NCI-H146 treated with DMSO at 0.1 percent for 48 hours (cell line): ENCODE measurements at regions not wholly inside any gene's neighbourhood (a gene's known extent, or its start where the extent isn't known, plus 50 kb on each side); places are given as distances from the start of the nearest gene placed in this dataset.

Source experiments
- DNase-seq: peaks from one replicate; lab custom pipeline; 2025; ENCODE audit not compliant: unreplicated experiment; lab: John Stamatoyannopoulos, UW

DNA sequence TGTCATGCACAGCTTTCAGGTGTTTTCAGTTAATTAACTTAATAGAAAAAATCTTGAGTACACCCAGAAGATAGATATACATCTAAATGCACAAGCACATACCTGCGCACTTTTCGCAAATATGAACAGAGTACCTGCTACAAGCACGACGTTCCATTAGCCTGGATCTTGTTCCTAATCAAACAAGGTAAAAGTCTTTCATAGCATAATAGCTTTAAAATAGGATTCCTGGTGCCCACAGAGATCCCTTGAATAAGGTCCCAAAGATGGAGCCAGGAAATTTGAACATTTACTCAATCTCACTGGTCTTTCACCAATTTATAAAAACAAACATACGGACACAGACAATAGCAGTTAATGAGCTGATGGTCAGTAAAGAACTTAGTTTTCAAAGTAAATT lies 689.8 kb upstream of the CHORDC1 start:
- no peak for DNase-seq

DNA sequence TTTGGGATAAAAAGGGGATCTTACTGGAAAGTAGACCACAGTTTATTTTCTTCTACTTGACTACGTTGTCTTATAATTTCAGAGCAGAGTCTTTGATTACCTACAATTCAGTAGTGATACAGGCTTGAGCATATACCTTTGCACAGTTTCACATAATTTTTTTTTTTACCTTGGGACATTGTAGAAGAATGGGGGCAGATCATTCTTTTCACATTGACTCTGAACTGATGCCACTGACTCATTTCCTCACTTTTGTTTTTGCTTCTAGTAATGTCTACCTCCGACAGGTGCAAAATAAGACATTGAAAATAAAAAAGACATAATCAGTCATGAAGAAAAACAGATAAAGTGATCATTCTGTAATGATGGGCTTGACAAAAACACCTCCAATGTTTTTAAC lies 688.3 kb upstream of the CHORDC1 start:
- no peak for DNase-seq

DNA sequence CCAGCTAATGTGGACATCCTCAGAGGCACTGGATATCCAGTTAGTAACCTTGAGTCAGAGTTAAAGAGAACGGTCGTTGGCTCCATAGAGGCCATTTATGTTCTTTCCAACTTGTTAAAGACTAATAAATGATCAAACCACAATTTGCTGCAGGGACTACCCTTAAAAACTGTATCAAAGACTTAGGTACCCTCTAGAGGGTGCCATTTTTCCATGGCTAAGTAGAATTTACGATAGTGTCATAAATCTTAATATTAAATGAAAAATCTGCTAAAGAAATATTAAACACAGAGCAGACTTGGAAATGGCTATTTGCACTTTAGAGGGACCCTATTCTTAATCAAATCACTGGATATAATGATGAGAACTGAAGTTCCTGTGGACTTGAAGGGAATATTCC lies 685.2 kb upstream of the CHORDC1 start:
- DNase-seq = no peak

DNA sequence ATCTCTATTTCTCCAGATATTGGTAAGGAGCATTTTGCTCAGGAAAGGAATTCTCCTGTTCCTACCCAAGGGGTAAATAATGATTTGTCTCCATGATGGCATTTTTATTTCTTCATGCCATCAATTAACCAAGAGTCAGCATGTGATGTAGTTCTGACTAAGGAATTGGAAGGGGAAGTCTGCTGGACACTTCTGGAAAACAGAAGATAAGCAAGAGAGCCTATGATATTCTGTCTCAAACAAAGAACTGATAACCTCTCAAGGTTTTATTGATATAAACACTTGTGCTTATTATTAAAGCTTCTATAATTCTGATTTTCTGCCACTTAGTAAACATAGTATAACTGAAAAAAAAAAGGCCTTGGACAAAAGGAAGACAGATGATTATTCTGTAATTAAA lies 673.0 kb upstream of the CHORDC1 start:
- DNase-seq = no peak

DNA sequence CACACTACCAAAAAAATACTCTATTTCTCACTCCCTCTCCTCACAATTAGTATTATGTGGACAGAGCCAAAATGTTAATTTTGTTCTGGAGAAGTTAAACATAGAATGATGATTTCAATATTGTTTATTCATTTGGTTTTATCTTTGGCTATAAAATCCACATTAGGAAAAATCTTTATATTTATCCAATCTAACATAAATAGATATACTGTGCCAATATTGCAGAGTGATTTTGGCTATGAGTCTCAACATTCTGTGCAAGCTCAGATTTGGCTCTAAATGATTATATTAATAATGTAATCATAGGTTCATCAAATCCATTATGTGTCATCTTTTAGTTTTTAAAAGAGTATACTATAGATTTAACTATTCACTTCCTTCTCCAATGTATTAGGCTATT lies 667.5 kb upstream of the CHORDC1 start:
- DNase-seq = no peak

DNA sequence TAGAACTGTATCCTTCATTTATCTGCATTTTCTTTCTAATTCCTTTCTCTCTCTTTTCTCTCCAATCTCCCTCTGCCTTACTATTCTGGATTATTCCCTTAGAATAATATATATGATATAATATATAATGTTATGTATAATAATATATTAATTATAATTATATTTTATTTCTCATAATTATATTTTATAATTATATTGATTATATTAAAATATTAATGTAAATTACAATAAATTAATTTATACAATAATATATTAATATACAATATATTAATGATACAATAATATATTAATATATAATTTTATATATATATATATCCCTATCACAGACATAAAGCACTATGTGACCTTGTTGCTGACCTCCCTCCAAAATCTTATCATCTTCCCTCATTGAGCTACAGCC lies 661.3 kb upstream of the CHORDC1 start:
- no peak for DNase-seq

DNA sequence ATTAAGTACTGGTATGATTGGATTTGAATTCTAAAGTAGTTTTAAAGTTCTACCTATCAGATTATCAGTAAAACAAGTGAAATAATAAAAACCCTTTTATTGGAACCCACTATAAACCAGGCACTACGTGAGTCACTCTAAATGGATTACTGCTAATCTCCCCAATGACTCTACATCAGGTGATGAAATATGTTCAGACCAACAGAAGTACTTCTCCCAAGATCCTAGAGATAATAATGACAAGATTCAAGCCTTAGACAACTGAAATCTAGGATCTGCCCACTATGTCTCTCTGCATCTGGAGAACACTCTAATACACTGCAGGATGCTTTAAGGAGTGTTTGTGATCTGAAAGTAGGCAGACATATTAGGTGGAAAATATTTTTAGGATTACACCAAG lies 652.1 kb upstream of the CHORDC1 start:
- no peak for DNase-seq

DNA sequence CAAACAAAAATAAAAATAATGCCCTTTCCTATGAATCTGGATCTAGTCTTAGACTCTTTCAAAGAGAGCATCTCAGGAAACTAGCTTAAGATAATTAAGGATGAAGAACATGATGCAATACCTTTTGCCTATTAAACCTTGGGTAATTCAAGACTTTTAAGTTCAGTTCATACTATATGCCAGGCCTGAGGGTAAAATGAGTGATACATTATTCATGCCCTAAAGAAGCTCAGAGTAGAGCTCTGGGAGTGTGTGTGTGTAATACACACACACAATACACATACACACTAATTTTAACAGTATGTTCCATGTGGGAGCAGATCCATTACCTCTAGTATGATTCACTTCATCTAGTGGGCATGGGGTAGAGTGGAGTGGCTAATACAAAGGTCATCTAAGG lies 651.4 kb upstream of the CHORDC1 start:
- no peak for DNase-seq

DNA sequence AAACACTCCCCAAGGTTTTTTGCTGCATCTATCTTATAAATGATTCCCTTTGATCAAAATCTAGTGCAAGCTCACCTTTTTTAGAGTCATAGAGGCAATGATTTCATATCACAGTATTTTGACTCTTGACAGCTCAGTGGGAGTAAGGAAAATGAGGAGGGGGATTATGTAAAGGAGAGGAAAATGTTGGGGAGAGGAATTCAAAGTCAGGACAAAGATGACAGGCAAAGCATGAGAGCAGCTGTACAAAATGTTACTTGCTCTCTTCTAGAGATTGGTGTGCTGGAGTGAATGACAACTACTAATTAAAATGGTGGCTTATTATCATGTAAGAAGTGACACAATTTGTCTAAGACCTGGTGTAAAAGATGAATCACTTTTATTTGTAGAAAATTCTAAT lies 644.6 kb upstream of the CHORDC1 start:
- no peak for DNase-seq

DNA sequence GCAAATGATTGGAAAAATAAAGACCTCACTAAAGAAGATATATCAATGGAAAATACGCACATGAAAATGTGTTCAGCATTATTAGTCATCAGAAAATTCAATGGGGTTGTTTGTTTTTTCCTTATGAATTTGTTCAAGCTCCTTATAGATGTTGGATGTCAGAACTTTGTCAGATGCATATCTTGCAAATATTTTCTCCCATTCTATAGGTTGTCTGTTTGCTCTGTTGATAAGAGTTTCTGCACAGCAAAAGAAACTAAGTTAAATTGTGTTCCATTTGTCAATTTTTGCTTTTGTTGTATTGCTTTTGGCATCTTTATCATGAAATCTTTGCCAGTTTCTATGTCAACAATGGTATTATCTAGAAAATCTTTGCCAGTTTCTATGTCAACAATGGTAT lies 633.9 kb upstream of the CHORDC1 start:
- no peak for DNase-seq

DNA sequence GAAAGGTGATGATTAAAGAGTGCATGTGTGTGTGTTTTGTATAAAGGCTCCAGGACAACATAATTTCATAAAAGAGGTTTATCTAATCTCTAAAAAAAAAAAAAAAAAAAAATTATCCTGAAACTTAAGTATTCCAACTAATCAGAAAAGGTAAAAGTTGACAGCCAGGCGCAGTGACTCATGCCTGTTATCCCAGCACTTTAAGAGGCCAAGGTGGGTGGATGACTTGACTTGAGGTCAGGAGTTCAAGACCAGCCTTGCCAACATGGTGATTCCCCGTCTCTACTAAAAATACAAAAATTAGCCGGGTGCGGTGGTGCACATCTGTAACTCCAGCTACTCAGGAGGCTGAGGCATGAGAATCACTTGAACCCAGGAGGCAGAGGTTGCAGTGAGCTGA lies 632.7 kb upstream of the CHORDC1 start:
- no peak for DNase-seq

DNA sequence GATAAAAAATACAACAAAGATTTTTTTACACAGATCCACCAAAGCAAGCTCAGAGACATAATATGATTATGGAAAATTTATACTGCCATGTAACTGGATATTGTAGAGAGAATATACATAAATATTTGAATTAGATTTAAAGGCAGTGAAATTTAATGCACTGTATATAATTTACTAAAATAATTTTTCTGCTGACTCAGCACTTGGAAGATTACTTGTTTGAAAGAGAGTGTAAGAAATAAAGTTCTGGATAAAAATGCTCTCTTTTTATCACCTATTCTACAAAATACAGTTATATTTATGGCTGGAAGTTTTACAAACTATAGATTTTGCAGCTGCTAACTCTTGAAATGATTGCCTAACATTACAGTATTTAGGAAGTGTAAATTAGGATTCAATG lies 628.3 kb upstream of the CHORDC1 start:
- no peak for DNase-seq

DNA sequence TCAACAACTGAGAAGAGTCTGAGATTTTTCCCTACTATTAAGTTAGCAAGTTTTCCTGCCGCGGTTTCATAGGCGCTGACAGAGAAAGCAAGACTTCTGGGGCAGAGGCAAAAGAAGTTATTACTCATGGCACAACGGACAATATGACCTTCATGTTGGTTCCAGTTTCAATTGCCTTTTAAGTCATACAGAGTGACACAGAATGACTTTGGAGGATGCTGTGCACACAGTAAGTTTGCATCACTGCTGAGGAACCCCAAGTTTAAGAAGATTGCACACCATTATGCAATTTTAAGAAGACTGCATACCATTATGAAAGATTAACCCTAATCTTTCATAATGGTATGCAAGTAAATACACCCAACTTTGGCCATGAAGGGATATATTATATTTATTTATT lies 626.5 kb upstream of the CHORDC1 start:
- no peak for DNase-seq

DNA sequence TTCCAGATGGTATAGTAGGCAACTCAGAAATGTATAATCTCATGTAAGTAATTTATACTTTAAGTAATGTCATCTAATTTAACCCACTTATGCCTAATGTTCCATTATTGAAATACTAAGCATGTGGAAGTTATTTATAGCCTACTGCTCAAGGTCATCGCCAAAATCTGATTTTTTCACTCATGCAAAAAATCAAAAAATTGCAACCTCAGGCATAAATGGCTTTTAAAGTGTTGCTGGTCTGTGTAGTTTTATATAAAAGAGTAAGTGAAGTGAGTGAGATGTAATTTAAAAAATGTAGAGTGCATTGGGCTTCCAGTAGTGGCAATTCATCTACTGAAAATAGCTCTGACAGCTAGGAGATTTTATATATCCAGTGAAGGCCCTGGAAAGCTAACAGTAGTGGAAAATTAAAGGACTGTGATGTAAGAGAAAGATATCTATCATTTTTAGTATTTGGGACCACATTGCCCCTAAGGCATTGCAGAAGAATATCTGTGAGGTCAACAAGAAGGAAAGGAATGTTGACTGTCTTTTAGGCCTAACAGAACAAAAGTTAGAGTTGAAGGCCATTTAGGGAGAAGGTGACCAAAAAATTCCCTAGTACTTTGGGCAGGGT lies 624.5 kb upstream of the CHORDC1 start:
- DNase-seq = no peak

DNA sequence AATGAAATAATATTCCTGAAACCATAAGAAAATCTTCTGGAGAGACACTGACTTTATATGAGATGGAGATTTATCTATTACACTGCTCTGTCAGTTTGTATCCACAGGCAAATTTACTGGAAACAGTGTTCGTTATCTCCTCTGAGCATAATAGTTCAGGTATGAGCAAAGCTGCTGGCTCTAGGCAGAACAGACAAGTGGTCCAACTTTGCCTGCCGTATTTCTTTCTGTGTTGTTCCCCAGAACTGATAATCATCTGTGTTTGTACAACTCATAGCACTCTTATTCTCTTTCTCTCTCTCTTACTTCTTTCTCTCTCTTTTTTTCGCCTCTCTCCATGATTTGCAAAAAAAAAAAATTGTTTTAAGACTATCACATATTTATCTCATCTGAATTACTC lies 623.8 kb upstream of the CHORDC1 start:
- no peak for DNase-seq

DNA sequence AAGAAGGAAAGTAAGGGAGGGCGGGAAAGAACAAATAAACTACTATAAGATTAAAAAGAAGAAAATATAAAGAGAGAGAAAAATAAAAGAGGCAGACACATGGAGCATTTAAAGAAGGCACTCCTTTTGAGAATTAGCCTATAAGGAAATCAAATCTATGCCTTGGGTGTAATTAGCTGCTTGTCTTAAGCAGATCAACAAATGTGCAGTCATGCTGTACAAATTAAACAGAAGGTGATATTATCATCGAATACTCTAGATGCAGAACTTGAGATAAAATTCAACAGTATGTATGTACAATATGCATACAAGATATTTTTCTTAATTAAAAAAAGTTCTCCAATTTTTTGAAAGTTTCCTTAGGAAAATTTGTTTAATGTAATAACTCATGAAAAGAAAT lies 623.0 kb upstream of the CHORDC1 start:
- no peak for DNase-seq

DNA sequence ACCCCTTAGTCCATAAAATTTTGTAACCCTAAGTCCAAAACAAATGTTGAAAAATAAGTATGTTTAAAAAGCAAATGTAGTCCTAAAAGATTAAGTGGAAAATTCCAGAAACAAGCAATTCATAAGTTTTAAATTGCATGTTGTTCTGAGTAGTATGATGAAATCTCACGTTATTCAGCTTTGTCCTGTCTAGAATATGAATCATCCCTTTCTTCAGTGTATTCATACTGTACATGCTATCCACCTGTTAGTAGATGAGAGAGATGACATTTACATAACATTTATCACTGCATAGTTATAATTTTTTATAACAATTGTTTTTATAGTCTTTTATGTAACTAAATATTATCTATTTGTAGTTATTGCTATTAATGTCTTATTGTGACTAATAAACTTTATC lies 622.3 kb upstream of the CHORDC1 start:
- no peak for DNase-seq

DNA sequence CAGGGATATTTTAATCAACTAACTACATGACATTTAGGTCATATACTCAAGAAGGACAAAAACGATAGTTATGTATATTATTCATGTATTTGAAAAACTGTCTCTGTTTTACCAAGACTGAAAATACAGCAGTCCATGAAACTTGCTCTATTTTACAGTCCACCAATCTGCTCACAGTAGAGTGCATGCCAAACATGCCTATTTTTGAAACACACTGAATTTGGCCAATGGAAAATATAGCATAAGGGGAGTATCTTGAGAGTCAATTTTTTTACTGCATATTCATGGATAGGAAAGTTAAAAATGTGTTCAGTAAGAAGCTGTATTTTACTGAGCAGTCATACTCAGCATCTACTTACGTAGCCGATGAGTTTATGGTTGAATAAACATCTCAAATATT lies 621.2 kb upstream of the CHORDC1 start:
- no peak for DNase-seq

DNA sequence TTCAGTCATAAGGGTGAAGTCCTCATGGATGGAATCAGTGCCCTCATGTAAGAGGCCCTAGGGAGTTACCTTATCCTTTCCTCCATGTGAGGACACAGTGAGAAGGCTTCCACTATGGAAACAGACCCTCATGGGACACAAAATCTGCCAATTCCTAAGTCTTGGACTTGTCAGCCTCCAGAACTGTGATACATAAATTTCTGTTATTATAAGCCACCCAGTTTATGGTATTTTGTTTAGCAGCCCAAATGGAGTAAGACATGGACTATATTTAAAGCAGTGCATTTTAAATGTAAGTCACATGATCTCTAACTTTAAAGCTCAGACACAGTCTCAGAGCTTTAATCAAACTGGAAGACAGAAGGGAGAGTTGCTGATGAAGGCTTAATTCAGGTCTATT lies 619.8 kb upstream of the CHORDC1 start:
- no peak for DNase-seq

DNA sequence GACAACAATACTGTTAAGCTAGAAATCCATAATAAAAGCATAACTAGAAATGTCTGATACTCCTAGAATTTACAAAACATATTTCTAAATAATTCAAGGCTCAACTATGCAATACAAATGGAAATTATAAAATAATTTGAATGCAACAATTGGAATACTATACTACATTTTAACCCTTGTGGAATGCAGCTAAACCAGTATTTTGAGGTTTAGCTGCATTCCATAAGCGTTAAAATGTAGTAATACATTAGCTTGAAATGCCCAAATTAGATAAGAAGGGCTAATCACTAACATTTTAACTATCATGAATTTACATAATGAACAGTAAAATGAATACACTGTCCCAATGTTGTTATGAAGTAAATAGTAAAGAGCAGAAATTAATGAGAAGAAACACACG lies 617.2 kb upstream of the CHORDC1 start:
- DNase-seq = no peak

DNA sequence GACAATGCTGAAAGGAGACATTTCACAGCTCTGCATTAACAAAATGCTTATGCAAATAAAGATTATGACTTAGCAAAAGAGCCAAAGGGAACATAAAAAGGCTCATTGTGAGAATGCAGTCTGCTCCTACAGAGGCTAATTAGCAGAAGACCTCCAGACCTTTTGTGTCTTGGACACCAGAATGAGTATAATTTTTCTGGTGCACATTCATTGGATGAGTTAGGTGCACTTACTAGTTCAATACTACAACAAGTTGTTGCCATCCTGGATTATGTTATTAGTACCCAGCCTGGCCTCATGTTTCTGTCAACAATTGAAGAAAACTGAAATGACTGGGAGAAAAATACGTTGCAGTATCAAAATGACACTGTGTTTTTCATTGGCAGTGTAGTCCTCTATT lies 613.2 kb upstream of the CHORDC1 start:
- DNase-seq = no peak

DNA sequence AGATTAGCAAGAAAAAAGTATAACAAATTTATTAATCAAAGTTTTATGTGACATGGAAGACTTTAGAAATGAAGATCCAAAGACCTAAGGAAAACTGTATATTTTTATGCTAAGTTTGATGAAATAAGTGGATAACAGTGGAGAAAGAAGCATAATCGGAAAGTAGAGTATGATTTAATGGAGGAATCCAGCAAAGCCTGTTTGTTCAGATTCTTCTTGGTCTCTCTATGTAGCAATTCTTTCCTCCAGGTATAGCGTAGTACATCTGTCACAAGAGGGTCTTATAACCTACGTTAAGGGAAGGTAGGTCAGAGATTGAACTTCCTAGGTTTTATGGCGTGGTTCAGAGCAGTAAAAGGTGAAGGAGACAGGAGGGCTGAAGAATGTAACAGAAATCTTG lies 600.6 kb upstream of the CHORDC1 start:
- DNase-seq = no peak

DNA sequence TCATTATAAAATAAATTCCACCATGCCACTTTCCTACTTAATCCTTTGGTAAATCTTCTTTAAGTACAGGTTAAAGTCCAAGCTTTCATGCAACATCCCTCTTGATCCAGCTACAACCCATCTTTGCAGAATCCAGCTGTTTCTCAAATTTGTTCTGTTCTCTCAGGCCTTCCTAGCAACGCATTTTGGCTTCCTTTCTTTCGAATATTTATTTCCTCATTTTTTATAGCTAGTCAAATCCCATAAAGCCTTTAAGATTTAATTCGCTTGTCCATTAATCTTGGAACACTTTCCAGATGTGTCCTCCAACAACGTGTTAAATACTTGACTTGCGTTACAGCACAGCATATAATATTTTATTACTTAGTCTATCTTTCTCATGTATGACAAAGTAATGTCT lies 600.1 kb upstream of the CHORDC1 start:
- DNase-seq = no peak

DNA sequence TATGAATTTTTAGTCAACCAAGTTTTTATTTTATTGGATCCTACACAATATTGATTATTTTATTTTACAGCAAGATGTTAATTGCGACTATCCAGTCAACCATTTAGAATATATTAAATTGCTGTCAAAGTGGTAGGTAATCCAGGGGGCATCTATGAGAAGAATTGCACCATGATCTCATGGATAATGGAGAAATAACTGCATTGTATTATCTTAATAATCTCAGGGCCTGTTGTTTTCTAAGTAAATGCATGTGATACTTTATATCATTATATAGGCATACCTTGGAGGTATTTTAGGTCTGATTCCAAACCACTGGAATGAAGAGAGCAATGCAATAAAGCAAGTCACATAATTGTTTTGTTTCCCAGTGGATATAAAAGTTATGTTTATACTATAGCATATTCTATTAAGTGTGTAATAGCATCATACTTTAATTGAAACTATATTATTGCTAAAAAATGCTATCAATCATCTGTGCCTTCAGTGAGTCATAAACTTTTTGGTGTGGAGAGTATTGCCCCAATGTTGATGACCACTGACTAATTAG lies 595.4 kb upstream of the CHORDC1 start:
- DNase-seq = no peak
